ENCODE measurements at regions not wholly inside any gene's neighbourhood (a gene's known extent, or its start where the extent isn't known, plus 50 kb on each side); places are given as distances from the start of the nearest gene placed in this dataset.

DNA sequence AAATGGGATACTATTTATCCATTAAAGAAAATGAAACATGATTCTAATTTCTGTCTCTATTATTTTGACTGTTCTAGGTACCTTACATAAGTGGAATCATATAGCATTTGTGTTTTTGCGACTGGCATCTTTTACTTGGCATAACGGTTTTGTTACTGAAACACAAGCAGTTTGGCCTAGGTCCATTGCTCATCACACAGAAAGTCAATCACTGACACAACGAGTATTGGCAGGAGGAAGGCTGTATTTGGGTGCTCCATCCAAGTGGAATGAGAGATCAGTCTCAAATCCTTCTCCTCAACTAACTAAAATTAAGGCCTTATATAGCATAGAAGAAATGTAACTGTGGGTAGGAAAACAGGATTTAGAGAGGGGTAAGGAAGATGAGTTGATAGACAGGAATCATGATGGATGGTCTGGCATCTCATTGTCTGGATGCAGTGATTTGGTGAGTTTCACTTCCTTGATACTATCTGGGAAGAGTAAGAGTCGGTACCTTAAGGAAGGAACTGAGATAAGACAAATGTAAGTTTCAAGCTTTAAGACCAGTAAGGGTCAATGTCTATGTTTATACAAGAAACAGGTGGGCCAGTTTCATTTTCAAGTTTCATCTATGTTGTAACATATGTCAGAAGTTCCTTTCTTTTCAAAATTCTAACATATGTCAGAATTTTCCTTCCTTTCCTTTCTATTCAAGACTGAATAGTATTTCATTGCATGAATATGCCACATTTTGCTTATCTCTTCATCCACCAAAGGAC lies 276.9 kb upstream of the RAB6C start:
- H3K9me3 ChIP-seq = peaks cover 16% of the 10 kb centered on the region; the same call in 1 of the 2 replicates
- peaks cover 22% of the 10 kb centered on the region for H3K4me1 Mint-ChIP-seq (ENCODE audit: low read depth, unreplicated experiment)
- TF ChIP-seq, protein P1, sequence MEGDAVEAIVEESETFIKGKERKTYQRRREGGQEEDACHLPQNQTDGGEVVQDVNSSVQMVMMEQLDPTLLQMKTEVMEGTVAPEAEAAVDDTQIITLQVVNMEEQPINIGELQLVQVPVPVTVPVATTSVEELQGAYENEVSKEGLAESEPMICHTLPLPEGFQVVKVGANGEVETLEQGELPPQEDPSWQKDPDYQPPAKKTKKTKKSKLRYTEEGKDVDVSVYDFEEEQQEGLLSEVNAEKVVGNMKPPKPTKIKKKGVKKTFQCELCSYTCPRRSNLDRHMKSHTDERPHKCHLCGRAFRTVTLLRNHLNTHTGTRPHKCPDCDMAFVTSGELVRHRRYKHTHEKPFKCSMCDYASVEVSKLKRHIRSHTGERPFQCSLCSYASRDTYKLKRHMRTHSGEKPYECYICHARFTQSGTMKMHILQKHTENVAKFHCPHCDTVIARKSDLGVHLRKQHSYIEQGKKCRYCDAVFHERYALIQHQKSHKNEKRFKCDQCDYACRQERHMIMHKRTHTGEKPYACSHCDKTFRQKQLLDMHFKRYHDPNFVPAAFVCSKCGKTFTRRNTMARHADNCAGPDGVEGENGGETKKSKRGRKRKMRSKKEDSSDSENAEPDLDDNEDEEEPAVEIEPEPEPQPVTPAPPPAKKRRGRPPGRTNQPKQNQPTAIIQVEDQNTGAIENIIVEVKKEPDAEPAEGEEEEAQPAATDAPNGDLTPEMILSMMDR (IDR thresholded peaks at IDR 0.05; ENCODE audit: insufficient read depth in 1 of 2, low read depth in 1 of 2, low read length in 1 of 2, severe bottlenecking in 1 of 2, unreplicated experiment in 1 of 2) = no peak
- H3K27me3 ChIP-seq (replicated peaks; ENCODE audit: control insufficient read depth, insufficient read depth, low read length) = no peaks in the 10 kb centered on the region
- H3K36me3 Mint-ChIP-seq (ENCODE audit: insufficient read depth, unreplicated experiment) = peaks cover 5% of the 10 kb centered on the region
- H3K4me1 ChIP-seq = peaks cover 22% of the 10 kb centered on the region
- H3K4me3 Mint-ChIP-seq (ENCODE audit: unreplicated experiment) = no peak overlapping the region
- DNase-seq = no peak
- no peaks in the 10 kb centered on the region for H3K27me3 Mint-ChIP-seq (ENCODE audit: insufficient read depth, unreplicated experiment)
- BruUV-seq (replicated peaks) = no TSS peak
- CTCF ChIA-PET = no interaction called here
- H3K4me3 ChIP-seq (ENCODE audit: low read depth, low read length) = no peak overlapping the region
- intact Hi-C loops (cut with micrococcal nuclease; ENCODE audit: unreplicated experiment) = no loop called here
- peaks cover 18% of the 10 kb centered on the region for H3K9me3 Mint-ChIP-seq (ENCODE audit: unreplicated experiment)
- POLR2A ChIA-PET = no interaction called here
- no peak overlapping the region for H3K27ac Mint-ChIP-seq (ENCODE audit: unreplicated experiment)
- no peaks in the 10 kb centered on the region for H3K36me3 ChIP-seq (ENCODE audit: control insufficient read depth, insufficient read depth, low read length)

GRCh38 chr2:129705085-129705484 lies 274.4 kb upstream of the RAB6C start:
- BruUV-seq (replicated peaks) = no TSS peak
- CTCF ChIA-PET = no interaction called here
- no peak overlapping the region for H3K4me3 Mint-ChIP-seq (ENCODE audit: unreplicated experiment)

GRCh38 chr2:129707800-129708199 lies 271.7 kb upstream of the RAB6C start:
- no peaks in the 10 kb centered on the region for H3K27me3 ChIP-seq (replicated peaks; ENCODE audit: control insufficient read depth, insufficient read depth, low read length)
- peaks cover 8% of the 10 kb centered on the region for H3K9me3 Mint-ChIP-seq (ENCODE audit: unreplicated experiment)
- H3K36me3 Mint-ChIP-seq (ENCODE audit: insufficient read depth, unreplicated experiment) = peaks cover 5% of the 10 kb centered on the region
- intact Hi-C loops (cut with micrococcal nuclease; ENCODE audit: unreplicated experiment) = no loop called here
- no peak for DNase-seq
- H3K9me3 ChIP-seq = peaks cover 6% of the 10 kb centered on the region; the same call in 1 of the 2 replicates
- H3K4me3 Mint-ChIP-seq (ENCODE audit: unreplicated experiment) = no peak overlapping the region
- TF ChIP-seq, protein P1 (IDR thresholded peaks at IDR 0.05; ENCODE audit: insufficient read depth in 1 of 2, low read depth in 1 of 2, low read length in 1 of 2, severe bottlenecking in 1 of 2, unreplicated experiment in 1 of 2) = no peak
- ChIA-PET POLR2A (no interaction called here), CTCF (no interaction called here)
- H3K4me3 ChIP-seq (ENCODE audit: low read depth, low read length) = no peak overlapping the region
- no TSS peak for BruUV-seq (replicated peaks)
- H3K27ac Mint-ChIP-seq (ENCODE audit: unreplicated experiment) = no peak overlapping the region
- no peaks in the 10 kb centered on the region for H3K36me3 ChIP-seq (ENCODE audit: control insufficient read depth, insufficient read depth, low read length)
- H3K4me1 ChIP-seq = peaks cover 4% of the 10 kb centered on the region; the same call in 1 of the 2 replicates
- peaks cover 5% of the 10 kb centered on the region for H3K4me1 Mint-ChIP-seq (ENCODE audit: low read depth, unreplicated experiment)
- no peaks in the 10 kb centered on the region for H3K27me3 Mint-ChIP-seq (ENCODE audit: insufficient read depth, unreplicated experiment)

More at GRCh38 chr2:129705085-129705484, 274.4 kb upstream of the RAB6C start:
- no peak overlapping the region for H3K27ac Mint-ChIP-seq (ENCODE audit: unreplicated experiment)
- peaks cover 8% of the 10 kb centered on the region; the same call in 1 of the 2 replicates for H3K4me1 ChIP-seq
- no peak overlapping the region for H3K4me3 ChIP-seq (ENCODE audit: low read depth, low read length)
- intact Hi-C loops (cut with micrococcal nuclease; ENCODE audit: unreplicated experiment) = no loop called here
- peaks cover 16% of the 10 kb centered on the region; the same call in 1 of the 2 replicates for H3K9me3 ChIP-seq
- peaks cover 5% of the 10 kb centered on the region for H3K36me3 Mint-ChIP-seq (ENCODE audit: insufficient read depth, unreplicated experiment)
- no peak for DNase-seq
- H3K9me3 Mint-ChIP-seq (ENCODE audit: unreplicated experiment) = peaks cover 18% of the 10 kb centered on the region
- POLR2A ChIA-PET = no interaction called here
- TF ChIP-seq, protein P1 (IDR thresholded peaks at IDR 0.05; ENCODE audit: insufficient read depth in 1 of 2, low read depth in 1 of 2, low read length in 1 of 2, severe bottlenecking in 1 of 2, unreplicated experiment in 1 of 2) = no peak
- H3K27me3 ChIP-seq (replicated peaks; ENCODE audit: control insufficient read depth, insufficient read depth, low read length) = no peaks in the 10 kb centered on the region
- no peaks in the 10 kb centered on the region for H3K27me3 Mint-ChIP-seq (ENCODE audit: insufficient read depth, unreplicated experiment)
- H3K36me3 ChIP-seq (ENCODE audit: control insufficient read depth, insufficient read depth, low read length) = no peaks in the 10 kb centered on the region
- peaks cover 10% of the 10 kb centered on the region for H3K4me1 Mint-ChIP-seq (ENCODE audit: low read depth, unreplicated experiment)

Data from Caco-2 (cell line).